Testis (tissue), 2 donors: ENCODE measurements at regions not wholly inside any gene's neighbourhood (a gene's known extent, or its start where the extent isn't known, plus 50 kb on each side); places are given as distances from the start of the nearest gene placed in this dataset.

Experiments used
- DNase-seq: peaks from one replicate; pipeline ENCODE4 v3.0.0-alpha.2; 2019
- H3K27ac ChIP-seq, 2 donors: fragments of 200-600 bp; sonication (generic); one replicate each; pipeline ENCODE4 v1.5.1; 2019
- H3K27me3 ChIP-seq: fragments of 200-600 bp; sonication (generic); one replicate; pipeline ENCODE4 v1.5.1; 2019
- H3K36me3 ChIP-seq: fragments of 200-600 bp; sonication (generic); one replicate; pipeline ENCODE4 v1.5.1; 2017; ENCODE audit warnings: low read depth; ENCODE audit errors: missing control alignments
- H3K4me1 ChIP-seq: fragments of 200-600 bp; sonication (generic); one replicate; pipeline ENCODE4 v1.5.1; 2019
- H3K4me3 ChIP-seq, 2 donors: fragments of 200-600 bp; sonication (generic); one replicate each; pipeline ENCODE4 v1.5.1; 2017 to 2019
- H3K9me3 ChIP-seq: fragments of 200-600 bp; sonication (generic); one replicate; pipeline ENCODE4 v1.5.1; 2017
- CTCF ChIP-seq, 3 experiments: fragments of 450-650 bp in 2 of 3; fragments of 200-600 bp in 1 of 3; sonication (generic) in 1 of 3; IDR thresholded peaks; one replicate each; pipeline ENCODE4 v1.5.1; 2016 to 2019; ENCODE audit warnings: antibody characterized with exemption in 3 of 3, mild to moderate bottlenecking in 2 of 3, moderate library complexity in 1 of 3
- POLR2A ChIP-seq: fragments of 450-650 bp; IDR thresholded peaks from one replicate; pipeline ENCODE4 v1.6.1; 2017; ENCODE audit warnings: antibody characterized with exemption, mild to moderate bottlenecking, moderate library complexity
- WGBS, 2 donors: methylation state at CpG; one replicate each; pipeline ENCODE4 v1.1.5; 2018; 5-methylcytosine and 5-hydroxymethylcytosine counted together
- intact Hi-C: fragments of 100-400 bp; cut with DNase I; formaldehyde crosslinking; loops from one replicate; pipeline ENCODE4 v1.15.1; 2023; ENCODE audit warnings: low total_unique reads

- DNase-seq: no peak
- WGBS, 2 donors: 87 to 89% methylated on average over 3 of the region's 3 CpGs
- Histone ChIP-seq H3K27me3 (no peaks in the 10 kb centered on the region), H3K4me3 (no peak overlapping the region), H3K4me1 (no peaks in the 10 kb centered on the region), H3K9me3 (no peaks in the 10 kb centered on the region), H3K27ac (no peak overlapping the region), H3K36me3 (no peaks in the 10 kb centered on the region)
- intact Hi-C loops: no loop called here
- TF ChIP-seq POLR2A: no peak
These were observed 443.7 kb upstream of the PRR20A start for GRCh38 chr13:56697011-56697410.

GRCh38 chr13:56700324-56700723 is 440.4 kb upstream of the PRR20A start:
- 85 to 87% methylated on average over 4 of the region's 4 CpGs for WGBS, 2 donors
- no peak overlapping the region for H3K27ac ChIP-seq
- H3K9me3 ChIP-seq: no peaks in the 10 kb centered on the region
- H3K4me1 ChIP-seq: no peaks in the 10 kb centered on the region
- intact Hi-C loops: no loop called here
- no peaks in the 10 kb centered on the region for H3K36me3 ChIP-seq
- no peak for DNase-seq
- H3K4me3 ChIP-seq: no peak overlapping the region
- no peaks in the 10 kb centered on the region for H3K27me3 ChIP-seq
- no peak for TF ChIP-seq POLR2A
- no peak for TF ChIP-seq CTCF (IDR thresholded peaks at IDR 0.05)

- Histone ChIP-seq H3K4me1 (no peaks in the 10 kb centered on the region), H3K9me3 (no peaks in the 10 kb centered on the region), H3K27ac (no peak overlapping the region), H3K4me3 (no peak overlapping the region), H3K36me3 (no peaks in the 10 kb centered on the region), H3K27me3 (no peaks in the 10 kb centered on the region)
- TF ChIP-seq POLR2A (no peak), CTCF (IDR thresholded peaks at IDR 0.05) (no peak)
- intact Hi-C loops: no loop called here
- 67 to 72% methylated on average over 2 of the region's 2 CpGs for WGBS, 2 donors
- no peak for DNase-seq
These were observed 434.2 kb upstream of the PRR20A start for GRCh38 chr13:56706485-56706884.

- no peak overlapping the region for H3K4me3 ChIP-seq
- H3K4me1 ChIP-seq: no peaks in the 10 kb centered on the region
- no peaks in the 10 kb centered on the region for H3K9me3 ChIP-seq
- DNase-seq: no peak
- H3K27ac ChIP-seq: no peak overlapping the region
- peaks cover 5% of the 10 kb centered on the region for H3K27me3 ChIP-seq
- 83 to 88% methylated on average over 2 of the region's 2 CpGs for WGBS, 2 donors
- no peaks in the 10 kb centered on the region for H3K36me3 ChIP-seq
- TF ChIP-seq CTCF (IDR thresholded peaks at IDR 0.05) (no peak), POLR2A (no peak)
- intact Hi-C loops: no loop called here
These were observed 427.1 kb upstream of the PRR20A start for GRCh38 chr13:56713656-56714055.

- no peaks in the 10 kb centered on the region for H3K9me3 ChIP-seq
- no peaks in the 10 kb centered on the region for H3K36me3 ChIP-seq
- WGBS, 2 donors: 56 to 58% methylated on average over 1 of the region's 1 CpG
- intact Hi-C loops: no loop called here
- no peaks in the 10 kb centered on the region for H3K4me1 ChIP-seq
- peaks cover 5% of the 10 kb centered on the region for H3K27me3 ChIP-seq
- H3K4me3 ChIP-seq: no peak overlapping the region
- no peak for DNase-seq
- H3K27ac ChIP-seq: no peak overlapping the region
- TF ChIP-seq CTCF (IDR thresholded peaks at IDR 0.05) (no peak), POLR2A (no peak)
These were observed 421.9 kb upstream of the PRR20A start for GRCh38 chr13:56718791-56719190.
